ENCODE measurements at regions not wholly inside any gene's neighbourhood (a gene's known extent, or its start where the extent isn't known, plus 50 kb on each side); places are given as distances from the start of the nearest gene placed in this dataset.

- Histone ChIP-seq H3K9me3 (ENCODE audit: control insufficient read depth, insufficient read depth, low read length) (no peaks in the 10 kb centered on the region), H3K27me3 (ENCODE audit: control insufficient read depth, insufficient read depth, low read length) (no peaks in the 10 kb centered on the region), H3K4me1 (ENCODE audit: control insufficient read depth, insufficient read depth, low read length) (no peaks in the 10 kb centered on the region), H3K4me3 (ENCODE audit: low read depth, low read length) (no peak overlapping the region), H3K36me3 (ENCODE audit: control insufficient read depth, insufficient read depth, low read length) (no peaks in the 10 kb centered on the region), H3K27ac (ENCODE audit: low read depth, low read length) (no peak overlapping the region)
- no peak for DNase-seq (ENCODE audit: low read depth in 4 of 6, low spot score in 6 of 6)
- no CpG with 5 or more reads among the region's 3 CpGs for WGBS (ENCODE audit: insufficient coverage)
Measured at GRCh38 chr1:222065234-222065633, 323.3 kb upstream of the DUSP10 start.

- H3K36me3 ChIP-seq (ENCODE audit: control insufficient read depth, insufficient read depth, low read length) = no peaks in the 10 kb centered on the region
- H3K4me3 ChIP-seq (ENCODE audit: low read depth, low read length) = no peak overlapping the region
- DNase-seq (ENCODE audit: low read depth in 4 of 6, low spot score in 6 of 6) = no peak
- H3K27ac ChIP-seq (ENCODE audit: low read depth, low read length) = no peak overlapping the region
- no peaks in the 10 kb centered on the region for H3K27me3 ChIP-seq (ENCODE audit: control insufficient read depth, insufficient read depth, low read length)
- no peaks in the 10 kb centered on the region for H3K9me3 ChIP-seq (ENCODE audit: control insufficient read depth, insufficient read depth, low read length)
- WGBS (ENCODE audit: insufficient coverage) = 100% methylated on average over 1 of the region's 3 CpGs
- no peaks in the 10 kb centered on the region for H3K4me1 ChIP-seq (ENCODE audit: control insufficient read depth, insufficient read depth, low read length)
Measured at GRCh38 chr1:222064388-222065211, 322.7 kb upstream of the DUSP10 start.

GRCh38 chr1:222062640-222063039 is 320.8 kb upstream of the DUSP10 start:
- H3K36me3 ChIP-seq (ENCODE audit: control insufficient read depth, insufficient read depth, low read length) = no peaks in the 10 kb centered on the region
- no peak overlapping the region for H3K4me3 ChIP-seq (ENCODE audit: low read depth, low read length)
- H3K9me3 ChIP-seq (ENCODE audit: control insufficient read depth, insufficient read depth, low read length) = no peaks in the 10 kb centered on the region
- H3K27ac ChIP-seq (ENCODE audit: low read depth, low read length) = no peak overlapping the region
- DNase-seq (ENCODE audit: low read depth in 4 of 6, low spot score in 6 of 6) = no peak
- H3K27me3 ChIP-seq (ENCODE audit: control insufficient read depth, insufficient read depth, low read length) = no peaks in the 10 kb centered on the region
- H3K4me1 ChIP-seq (ENCODE audit: control insufficient read depth, insufficient read depth, low read length) = no peaks in the 10 kb centered on the region

- no peak overlapping the region for H3K27ac ChIP-seq (ENCODE audit: low read depth, low read length)
- no peak for DNase-seq (ENCODE audit: low read depth in 4 of 6, low spot score in 6 of 6)
Measured at GRCh38 chr1:222061711-222062359, 319.9 kb upstream of the DUSP10 start.

GRCh38 chr1:222060210-222060916 is 318.5 kb upstream of the DUSP10 start:
- no peak for DNase-seq (ENCODE audit: low read depth in 4 of 6, low spot score in 6 of 6)
- WGBS (ENCODE audit: insufficient coverage) = 50% methylated on average over 2 of the region's 3 CpGs
- H3K4me1 ChIP-seq (ENCODE audit: control insufficient read depth, insufficient read depth, low read length) = no peaks in the 10 kb centered on the region

More at GRCh38 chr1:222061711-222062359, 319.9 kb upstream of the DUSP10 start:
- Histone ChIP-seq H3K4me3 (ENCODE audit: low read depth, low read length) (no peak overlapping the region), H3K36me3 (ENCODE audit: control insufficient read depth, insufficient read depth, low read length) (no peaks in the 10 kb centered on the region), H3K9me3 (ENCODE audit: control insufficient read depth, insufficient read depth, low read length) (no peaks in the 10 kb centered on the region), H3K4me1 (ENCODE audit: control insufficient read depth, insufficient read depth, low read length) (no peaks in the 10 kb centered on the region), H3K27me3 (ENCODE audit: control insufficient read depth, insufficient read depth, low read length) (no peaks in the 10 kb centered on the region)
- no CpG with 5 or more reads among the region's 3 CpGs for WGBS (ENCODE audit: insufficient coverage)

GRCh38 chr1:222058249-222058648 is 316.4 kb upstream of the DUSP10 start:
- no peaks in the 10 kb centered on the region for H3K9me3 ChIP-seq (ENCODE audit: control insufficient read depth, insufficient read depth, low read length)
- no peaks in the 10 kb centered on the region for H3K4me1 ChIP-seq (ENCODE audit: control insufficient read depth, insufficient read depth, low read length)
- no peak overlapping the region for H3K27ac ChIP-seq (ENCODE audit: low read depth, low read length)
- WGBS (ENCODE audit: insufficient coverage) = no CpG with 5 or more reads among the region's 2 CpGs
- no peaks in the 10 kb centered on the region for H3K36me3 ChIP-seq (ENCODE audit: control insufficient read depth, insufficient read depth, low read length)
- no peak overlapping the region for H3K4me3 ChIP-seq (ENCODE audit: low read depth, low read length)
- H3K27me3 ChIP-seq (ENCODE audit: control insufficient read depth, insufficient read depth, low read length) = no peaks in the 10 kb centered on the region
- no peak for DNase-seq (ENCODE audit: low read depth in 4 of 6, low spot score in 6 of 6)

More at GRCh38 chr1:222060210-222060916, 318.5 kb upstream of the DUSP10 start:
- Histone ChIP-seq H3K9me3 (ENCODE audit: control insufficient read depth, insufficient read depth, low read length) (no peaks in the 10 kb centered on the region), H3K36me3 (ENCODE audit: control insufficient read depth, insufficient read depth, low read length) (no peaks in the 10 kb centered on the region), H3K27ac (ENCODE audit: low read depth, low read length) (no peak overlapping the region), H3K4me3 (ENCODE audit: low read depth, low read length) (no peak overlapping the region), H3K27me3 (ENCODE audit: control insufficient read depth, insufficient read depth, low read length) (no peaks in the 10 kb centered on the region)

GRCh38 chr1:222057162-222057561 is 315.3 kb upstream of the DUSP10 start:
- Histone ChIP-seq H3K4me1 (ENCODE audit: control insufficient read depth, insufficient read depth, low read length) (no peaks in the 10 kb centered on the region), H3K36me3 (ENCODE audit: control insufficient read depth, insufficient read depth, low read length) (no peaks in the 10 kb centered on the region), H3K27me3 (ENCODE audit: control insufficient read depth, insufficient read depth, low read length) (no peaks in the 10 kb centered on the region), H3K9me3 (ENCODE audit: control insufficient read depth, insufficient read depth, low read length) (no peaks in the 10 kb centered on the region), H3K4me3 (ENCODE audit: low read depth, low read length) (no peak overlapping the region), H3K27ac (ENCODE audit: low read depth, low read length) (no peak overlapping the region)
- DNase-seq (ENCODE audit: low read depth in 4 of 6, low spot score in 6 of 6) = no peak
- 100% methylated on average over 3 of the region's 3 CpGs for WGBS (ENCODE audit: insufficient coverage)

- Histone ChIP-seq H3K4me3 (ENCODE audit: low read depth, low read length) (no peak overlapping the region), H3K9me3 (ENCODE audit: control insufficient read depth, insufficient read depth, low read length) (no peaks in the 10 kb centered on the region), H3K27ac (ENCODE audit: low read depth, low read length) (no peak overlapping the region), H3K36me3 (ENCODE audit: control insufficient read depth, insufficient read depth, low read length) (no peaks in the 10 kb centered on the region), H3K27me3 (ENCODE audit: control insufficient read depth, insufficient read depth, low read length) (no peaks in the 10 kb centered on the region), H3K4me1 (ENCODE audit: control insufficient read depth, insufficient read depth, low read length) (no peaks in the 10 kb centered on the region)
- WGBS (ENCODE audit: insufficient coverage) = 85% methylated on average over 5 of the region's 6 CpGs
- DNase-seq (ENCODE audit: low read depth in 4 of 6, low spot score in 6 of 6) = no peak
Measured at GRCh38 chr1:222054416-222054815, 312.5 kb upstream of the DUSP10 start.

GRCh38 chr1:222053790-222054294 is 312.0 kb upstream of the DUSP10 start:
- H3K9me3 ChIP-seq (ENCODE audit: control insufficient read depth, insufficient read depth, low read length) = no peaks in the 10 kb centered on the region
- no CpG with 5 or more reads among the region's 5 CpGs for WGBS (ENCODE audit: insufficient coverage)
- H3K27me3 ChIP-seq (ENCODE audit: control insufficient read depth, insufficient read depth, low read length) = no peaks in the 10 kb centered on the region
- H3K36me3 ChIP-seq (ENCODE audit: control insufficient read depth, insufficient read depth, low read length) = no peaks in the 10 kb centered on the region
- no peak for DNase-seq (ENCODE audit: low read depth in 4 of 6, low spot score in 6 of 6)
- H3K4me3 ChIP-seq (ENCODE audit: low read depth, low read length) = no peak overlapping the region
- H3K27ac ChIP-seq (ENCODE audit: low read depth, low read length) = no peak overlapping the region
- H3K4me1 ChIP-seq (ENCODE audit: control insufficient read depth, insufficient read depth, low read length) = no peaks in the 10 kb centered on the region

All from spinal cord (tissue), 9 donors.